ENCODE measurements at regions not wholly inside any gene's neighbourhood (a gene's known extent, or its start where the extent isn't known, plus 50 kb on each side); places are given as distances from the start of the nearest gene placed in this dataset.

- H3K79me2 ChIP-seq (replicated peaks; ENCODE audit: insufficient read depth, low read length) = no peaks in the 10 kb centered on the region
- H2AFZ ChIP-seq (ENCODE audit: low read depth, low read length) = no peak overlapping the region
- no peak overlapping the region for H3K4me2 ChIP-seq (ENCODE audit: low read length)
- TF ChIP-seq MXI1 (conservative IDR thresholded peaks at IDR 0.05; ENCODE audit: poor library complexity, severe bottlenecking) = no peak
- no peak for TF ChIP-seq TAF1 (IDR thresholded peaks at IDR 0.05; ENCODE audit: low read depth)
- TF ChIP-seq POLR2AphosphoS5 (IDR thresholded peaks at IDR 0.05) = no peak
- TF ChIP-seq, protein P1, sequence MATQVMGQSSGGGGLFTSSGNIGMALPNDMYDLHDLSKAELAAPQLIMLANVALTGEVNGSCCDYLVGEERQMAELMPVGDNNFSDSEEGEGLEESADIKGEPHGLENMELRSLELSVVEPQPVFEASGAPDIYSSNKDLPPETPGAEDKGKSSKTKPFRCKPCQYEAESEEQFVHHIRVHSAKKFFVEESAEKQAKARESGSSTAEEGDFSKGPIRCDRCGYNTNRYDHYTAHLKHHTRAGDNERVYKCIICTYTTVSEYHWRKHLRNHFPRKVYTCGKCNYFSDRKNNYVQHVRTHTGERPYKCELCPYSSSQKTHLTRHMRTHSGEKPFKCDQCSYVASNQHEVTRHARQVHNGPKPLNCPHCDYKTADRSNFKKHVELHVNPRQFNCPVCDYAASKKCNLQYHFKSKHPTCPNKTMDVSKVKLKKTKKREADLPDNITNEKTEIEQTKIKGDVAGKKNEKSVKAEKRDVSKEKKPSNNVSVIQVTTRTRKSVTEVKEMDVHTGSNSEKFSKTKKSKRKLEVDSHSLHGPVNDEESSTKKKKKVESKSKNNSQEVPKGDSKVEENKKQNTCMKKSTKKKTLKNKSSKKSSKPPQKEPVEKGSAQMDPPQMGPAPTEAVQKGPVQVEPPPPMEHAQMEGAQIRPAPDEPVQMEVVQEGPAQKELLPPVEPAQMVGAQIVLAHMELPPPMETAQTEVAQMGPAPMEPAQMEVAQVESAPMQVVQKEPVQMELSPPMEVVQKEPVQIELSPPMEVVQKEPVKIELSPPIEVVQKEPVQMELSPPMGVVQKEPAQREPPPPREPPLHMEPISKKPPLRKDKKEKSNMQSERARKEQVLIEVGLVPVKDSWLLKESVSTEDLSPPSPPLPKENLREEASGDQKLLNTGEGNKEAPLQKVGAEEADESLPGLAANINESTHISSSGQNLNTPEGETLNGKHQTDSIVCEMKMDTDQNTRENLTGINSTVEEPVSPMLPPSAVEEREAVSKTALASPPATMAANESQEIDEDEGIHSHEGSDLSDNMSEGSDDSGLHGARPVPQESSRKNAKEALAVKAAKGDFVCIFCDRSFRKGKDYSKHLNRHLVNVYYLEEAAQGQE (IDR thresholded peaks at IDR 0.05; ENCODE audit: borderline replicate concordance) = no peak
- no peak for TF ChIP-seq CTCF (IDR thresholded peaks at IDR 0.05; ENCODE audit: poor library complexity, severe bottlenecking)
- no peak for TF ChIP-seq EZH2 (IDR thresholded peaks at IDR 0.05; ENCODE audit: borderline replicate concordance, insufficient read depth, low read length, poor library complexity, severe bottlenecking)
- TF ChIP-seq SMC3 (conservative IDR thresholded peaks at IDR 0.05; ENCODE audit: poor library complexity) = no peak
- TF ChIP-seq RAD21 (conservative IDR thresholded peaks at IDR 0.05) = no peak
- no peak for TF ChIP-seq EP300 (conservative IDR thresholded peaks at IDR 0.05; ENCODE audit: poor library complexity, severe bottlenecking)
- H3F3A ChIP-seq (ENCODE audit: insufficient read depth, low read length, poor library complexity, severe bottlenecking) = no peaks in the 10 kb centered on the region
- H3K27ac ChIP-seq (ENCODE audit: low read length) = no peak overlapping the region
- H3K9me2 ChIP-seq (ENCODE audit: insufficient read depth, low read length) = no peaks in the 10 kb centered on the region
- peak overlapping the region; percentile 20 for H3K9ac ChIP-seq (ENCODE audit: low read length)
- no peaks in the 10 kb centered on the region for H3K9me3 ChIP-seq (ENCODE audit: low read length)
- no peaks in the 10 kb centered on the region for H3K27me3 ChIP-seq (ENCODE audit: insufficient read depth, low read depth, low read length)
- no peaks in the 10 kb centered on the region for H3K36me3 ChIP-seq (ENCODE audit: insufficient read depth, low read length)
- no peaks in the 10 kb centered on the region for H4K20me1 ChIP-seq (ENCODE audit: insufficient read depth)
- no peak overlapping the region for H3K4me3 ChIP-seq (ENCODE audit: low read length)
Measured at GRCh38 chr16:85430523-85431421, 182.3 kb upstream of the GSE1 start.

- Histone ChIP-seq H4K20me1 (ENCODE audit: insufficient read depth) (no peaks in the 10 kb centered on the region), H3K27ac (ENCODE audit: low read length) (no peak overlapping the region), H3K9me3 (ENCODE audit: low read length) (no peaks in the 10 kb centered on the region), H2AFZ (ENCODE audit: low read depth, low read length) (no peak overlapping the region), H3K9me2 (ENCODE audit: insufficient read depth, low read length) (no peaks in the 10 kb centered on the region), H3K27me3 (ENCODE audit: insufficient read depth, low read depth, low read length) (no peaks in the 10 kb centered on the region), H3F3A (ENCODE audit: insufficient read depth, low read length, poor library complexity, severe bottlenecking) (no peaks in the 10 kb centered on the region), H3K4me2 (ENCODE audit: low read length) (no peak overlapping the region), H3K36me3 (ENCODE audit: insufficient read depth, low read length) (no peaks in the 10 kb centered on the region), H3K9ac (ENCODE audit: low read length) (peak overlapping the region; percentile 20), H3K79me2 (replicated peaks; ENCODE audit: insufficient read depth, low read length) (no peaks in the 10 kb centered on the region), H3K4me3 (ENCODE audit: low read length) (no peak overlapping the region)
- TF ChIP-seq, protein P1 (IDR thresholded peaks at IDR 0.05; ENCODE audit: borderline replicate concordance) = no peak
- TF ChIP-seq CTCF (IDR thresholded peaks at IDR 0.05; ENCODE audit: poor library complexity, severe bottlenecking) = no peak
- TF ChIP-seq MXI1 (conservative IDR thresholded peaks at IDR 0.05; ENCODE audit: poor library complexity, severe bottlenecking) = no peak
- TF ChIP-seq EZH2 (IDR thresholded peaks at IDR 0.05; ENCODE audit: borderline replicate concordance, insufficient read depth, low read length, poor library complexity, severe bottlenecking) = no peak
- TF ChIP-seq TAF1 (IDR thresholded peaks at IDR 0.05; ENCODE audit: low read depth) = no peak
- TF ChIP-seq RAD21 (conservative IDR thresholded peaks at IDR 0.05) = no peak
- no peak for TF ChIP-seq POLR2AphosphoS5 (IDR thresholded peaks at IDR 0.05)
- no peak for TF ChIP-seq SMC3 (conservative IDR thresholded peaks at IDR 0.05; ENCODE audit: poor library complexity)
- TF ChIP-seq EP300 (conservative IDR thresholded peaks at IDR 0.05; ENCODE audit: poor library complexity, severe bottlenecking) = no peak
Measured at GRCh38 chr16:85431431-85432124, 181.5 kb upstream of the GSE1 start.
